Effector memory CD8-positive, alpha-beta T cell (primary cell): ENCODE measurements at regions not wholly inside any gene's neighbourhood (a gene's known extent, or its start where the extent isn't known, plus 50 kb on each side); places are given as distances from the start of the nearest gene placed in this dataset.

Experiments used
- ATAC-seq: fragments of 150-1000 bp; cut with Tn5 transposase; replicated peaks from 2 replicates; pipeline ENCODE4 v1.10.0; 2021; ENCODE audit warnings: mild to moderate bottlenecking, moderate library complexity
- DNase-seq, 3 experiments: peaks; one replicate each; pipeline ENCODE4 v3.0.0; 2021
- H3K27ac Mint-ChIP-seq, 2 donors: one replicate each; pipeline ENCODE4 v1.8.0; 2022; ENCODE audit warnings: mild to moderate bottlenecking in 2 of 2, mixed read lengths in 2 of 2, moderate library complexity in 2 of 2
- H3K27me3 Mint-ChIP-seq, 2 donors: one replicate each; pipeline ENCODE4 v1.8.0; 2022; ENCODE audit warnings: mixed read lengths in 2 of 2
- H3K36me3 Mint-ChIP-seq: one replicate; pipeline ENCODE4 v1.8.0; 2022; ENCODE audit warnings: mild to moderate bottlenecking, moderate library complexity, mixed read lengths; ENCODE audit not compliant: insufficient read depth
- H3K4me1 Mint-ChIP-seq, 2 donors: one replicate each; pipeline ENCODE4 v1.8.0; 2022; ENCODE audit warnings: low read depth in 2 of 2, mixed read lengths in 2 of 2
- H3K4me3 Mint-ChIP-seq, 2 donors: one replicate each; pipeline ENCODE4 v1.8.0; 2022; ENCODE audit warnings: mild to moderate bottlenecking in 2 of 2, mixed read lengths in 2 of 2, moderate library complexity in 2 of 2
- H3K9me3 Mint-ChIP-seq, 2 donors: one replicate each; pipeline ENCODE4 v1.8.0; 2022; ENCODE audit warnings: mixed read lengths in 2 of 2

- H3K9me3 Mint-ChIP-seq = no peaks in the 10 kb centered on the region
- peaks cover 34 to 35% of the 10 kb centered on the region in 2 donors for H3K27me3 Mint-ChIP-seq
- H3K4me3 Mint-ChIP-seq = no peak overlapping the region
- H3K4me1 Mint-ChIP-seq = no peaks in the 10 kb centered on the region
- no peak overlapping the region for H3K27ac Mint-ChIP-seq
- DNase-seq = no peak
- ATAC-seq = no peak
- H3K36me3 Mint-ChIP-seq = no peaks in the 10 kb centered on the region
Observed at GRCh38 chr16:79816081-79816497, 215.6 kb upstream of the MAF start.

DNA sequence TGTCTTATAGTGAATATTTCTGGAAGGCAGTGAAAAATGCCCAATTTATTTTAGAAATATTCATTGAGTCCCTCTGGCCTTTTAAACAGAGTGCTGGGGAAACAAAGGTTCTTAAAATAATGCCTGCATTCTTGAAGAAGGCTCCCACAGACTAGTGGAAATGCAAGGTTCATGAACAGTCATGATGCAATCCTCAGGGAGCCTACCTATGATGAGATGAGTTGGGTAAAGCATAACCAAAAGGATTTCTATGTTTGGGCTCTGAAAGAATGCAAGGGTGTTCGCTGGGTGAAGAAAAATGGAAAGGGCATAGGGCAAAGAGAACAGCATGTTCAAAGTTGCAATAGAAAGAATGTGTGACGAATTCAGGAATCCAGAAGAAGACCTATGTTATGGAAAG, 214.5 kb upstream of the MAF start:
- DNase-seq (no peak), ATAC-seq (no peak)
- Mint-ChIP-seq H3K36me3 (no peaks in the 10 kb centered on the region), H3K27ac (no peak overlapping the region), H3K4me1 (no peaks in the 10 kb centered on the region), H3K27me3 (peaks cover 30 to 40% of the 10 kb centered on the region in 2 donors), H3K9me3 (no peaks in the 10 kb centered on the region), H3K4me3 (no peak overlapping the region)

DNA sequence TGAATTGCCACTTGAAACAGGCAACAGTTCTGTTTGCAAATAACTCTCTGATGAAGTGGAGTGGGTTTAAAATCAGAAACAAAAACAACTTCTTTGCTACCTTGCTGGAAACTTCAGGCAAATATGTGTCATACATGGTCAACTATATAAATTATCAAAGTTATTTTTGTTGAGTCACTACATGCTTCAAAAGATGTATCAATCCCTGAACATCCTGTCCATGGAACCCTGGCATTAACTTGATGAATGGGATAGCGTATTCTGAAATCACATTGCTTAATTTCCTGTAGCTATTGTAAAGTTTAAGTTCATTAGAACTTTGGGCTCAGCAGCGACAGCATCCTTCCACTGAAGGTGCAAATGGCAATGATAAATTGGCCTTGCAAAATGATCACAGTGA, 213.6 kb upstream of the MAF start:
- Mint-ChIP-seq H3K9me3 (no peaks in the 10 kb centered on the region), H3K4me1 (no peaks in the 10 kb centered on the region), H3K36me3 (no peaks in the 10 kb centered on the region), H3K27ac (no peak overlapping the region), H3K4me3 (no peak overlapping the region), H3K27me3 (peaks cover 32 to 42% of the 10 kb centered on the region in 2 donors)
- DNase-seq (no peak), ATAC-seq (no peak)

- no peaks in the 10 kb centered on the region for H3K4me1 Mint-ChIP-seq
- H3K36me3 Mint-ChIP-seq = no peaks in the 10 kb centered on the region
- DNase-seq (no peak), ATAC-seq (no peak)
- H3K27me3 Mint-ChIP-seq = peaks cover 56 to 57% of the 10 kb centered on the region in 2 donors
- H3K9me3 Mint-ChIP-seq = no peaks in the 10 kb centered on the region
- H3K4me3 Mint-ChIP-seq = no peak overlapping the region
- H3K27ac Mint-ChIP-seq = no peak overlapping the region
Observed at GRCh38 chr16:79811541-79811940, 211.0 kb upstream of the MAF start.

DNA sequence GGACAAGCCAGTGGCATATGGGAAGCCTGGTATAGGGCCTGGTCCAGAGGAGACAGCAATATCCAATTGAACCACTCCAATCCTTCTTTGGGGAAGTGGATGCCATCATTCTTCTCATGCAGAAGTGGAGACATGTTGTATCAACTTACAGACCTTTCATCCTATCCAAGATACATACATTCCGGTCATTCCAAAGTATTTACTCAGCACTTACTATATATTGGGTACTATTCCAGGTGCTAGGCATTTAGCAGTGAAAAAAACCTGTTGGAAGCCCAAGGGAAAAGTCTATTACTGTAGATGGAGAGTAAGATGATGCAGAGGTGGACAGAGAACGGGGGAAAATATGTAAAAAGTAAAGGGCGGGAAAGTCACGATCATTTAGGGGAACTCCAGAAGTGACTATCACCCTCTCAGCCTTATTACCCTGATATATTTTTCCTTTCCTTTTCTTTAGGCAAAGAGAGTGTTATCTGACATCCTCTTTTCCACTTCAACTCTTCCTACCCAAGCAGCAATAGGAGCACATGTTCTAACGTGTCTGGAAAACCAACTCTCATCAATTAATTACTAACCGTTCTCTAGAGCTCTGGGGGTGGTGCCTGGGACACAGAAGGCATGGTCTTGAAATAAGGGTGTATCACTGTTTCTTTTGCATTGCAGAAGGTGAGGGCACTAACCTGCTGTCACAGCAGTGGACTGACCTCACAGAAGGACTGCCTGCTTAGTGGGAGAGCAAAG, 210.1 kb upstream of the MAF start:
- Mint-ChIP-seq H3K4me3 (no peak overlapping the region), H3K9me3 (no peaks in the 10 kb centered on the region), H3K4me1 (no peaks in the 10 kb centered on the region), H3K27me3 (peaks cover 59 to 62% of the 10 kb centered on the region in 2 donors), H3K27ac (no peak overlapping the region), H3K36me3 (no peaks in the 10 kb centered on the region)
- DNase-seq = no peak
- no peak for ATAC-seq

DNA sequence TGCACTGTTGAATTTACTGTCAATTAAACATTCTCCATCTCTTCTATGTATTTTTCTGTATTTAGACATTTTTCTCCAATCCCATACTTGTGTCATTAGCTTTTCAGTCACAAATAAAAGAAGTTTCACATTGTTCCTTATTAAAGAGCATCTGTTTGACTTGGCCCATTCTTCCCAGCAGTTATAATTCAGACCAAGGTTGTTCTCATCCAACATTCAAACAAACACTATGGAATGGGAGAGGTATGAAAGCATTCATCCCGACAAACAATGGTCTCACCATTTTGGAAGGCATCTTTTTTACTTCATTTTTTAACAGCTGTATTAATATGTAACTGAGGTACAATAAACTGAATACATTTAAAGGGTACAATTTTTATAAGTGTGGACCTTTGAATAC, 208.8 kb upstream of the MAF start:
- DNase-seq = no peak
- no peaks in the 10 kb centered on the region for H3K9me3 Mint-ChIP-seq
- H3K4me3 Mint-ChIP-seq = no peak overlapping the region
- no peak overlapping the region for H3K27ac Mint-ChIP-seq
- peaks cover 58 to 62% of the 10 kb centered on the region in 2 donors for H3K27me3 Mint-ChIP-seq
- no peak for ATAC-seq
- no peaks in the 10 kb centered on the region for H3K36me3 Mint-ChIP-seq
- no peaks in the 10 kb centered on the region for H3K4me1 Mint-ChIP-seq

- Mint-ChIP-seq H3K27me3 (peaks cover 65 to 67% of the 10 kb centered on the region in 2 donors), H3K4me1 (no peaks in the 10 kb centered on the region), H3K36me3 (no peaks in the 10 kb centered on the region), H3K27ac (no peak overlapping the region), H3K4me3 (no peak overlapping the region), H3K9me3 (no peaks in the 10 kb centered on the region)
- ATAC-seq (no peak), DNase-seq (no peak)
Observed at GRCh38 chr16:79808731-79809130, 208.2 kb upstream of the MAF start.

- Mint-ChIP-seq H3K9me3 (peaks cover 0 to 3% of the 10 kb centered on the region in 2 donors), H3K27ac (no peak overlapping the region), H3K36me3 (no peaks in the 10 kb centered on the region), H3K27me3 (peaks cover 61 to 65% of the 10 kb centered on the region in 2 donors), H3K4me3 (no peak overlapping the region), H3K4me1 (no peaks in the 10 kb centered on the region)
- ATAC-seq = no peak
- DNase-seq = no peak
Observed at GRCh38 chr16:79806757-79807156, 206.2 kb upstream of the MAF start.

- DNase-seq (no peak), ATAC-seq (no peak)
- Mint-ChIP-seq H3K36me3 (no peaks in the 10 kb centered on the region), H3K9me3 (peaks cover 0 to 3% of the 10 kb centered on the region in 2 donors), H3K27me3 (peaks cover 68 to 76% of the 10 kb centered on the region in 2 donors), H3K4me1 (no peaks in the 10 kb centered on the region), H3K27ac (no peak overlapping the region), H3K4me3 (no peak overlapping the region)
Observed at GRCh38 chr16:79805621-79806020, 205.1 kb upstream of the MAF start.

DNA sequence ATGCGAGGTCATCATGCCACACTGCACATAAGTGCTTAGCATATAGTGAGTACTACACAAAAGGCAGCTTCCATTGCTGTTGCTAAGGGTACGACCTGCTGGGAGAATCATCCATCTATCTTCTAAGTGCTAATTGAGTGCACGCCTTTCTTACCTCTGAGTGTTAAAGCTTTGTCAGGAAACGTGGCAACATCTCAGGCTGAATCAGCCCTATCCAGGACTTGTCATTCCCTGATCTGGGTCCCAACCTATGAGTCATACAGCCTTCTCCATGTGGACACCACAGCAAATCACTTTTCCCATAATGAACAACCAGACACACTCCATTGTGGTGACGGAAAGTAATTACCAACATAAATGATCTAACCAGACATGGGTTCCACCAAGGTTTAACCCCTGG, 201.1 kb upstream of the MAF start:
- no peaks in the 10 kb centered on the region for H3K36me3 Mint-ChIP-seq
- H3K27ac Mint-ChIP-seq = no peak overlapping the region
- H3K9me3 Mint-ChIP-seq = peaks cover 0 to 3% of the 10 kb centered on the region in 2 donors
- peaks cover 43 to 50% of the 10 kb centered on the region in 2 donors for H3K27me3 Mint-ChIP-seq
- ATAC-seq = no peak
- H3K4me3 Mint-ChIP-seq = no peak overlapping the region
- DNase-seq = no peak
- no peaks in the 10 kb centered on the region for H3K4me1 Mint-ChIP-seq

DNA sequence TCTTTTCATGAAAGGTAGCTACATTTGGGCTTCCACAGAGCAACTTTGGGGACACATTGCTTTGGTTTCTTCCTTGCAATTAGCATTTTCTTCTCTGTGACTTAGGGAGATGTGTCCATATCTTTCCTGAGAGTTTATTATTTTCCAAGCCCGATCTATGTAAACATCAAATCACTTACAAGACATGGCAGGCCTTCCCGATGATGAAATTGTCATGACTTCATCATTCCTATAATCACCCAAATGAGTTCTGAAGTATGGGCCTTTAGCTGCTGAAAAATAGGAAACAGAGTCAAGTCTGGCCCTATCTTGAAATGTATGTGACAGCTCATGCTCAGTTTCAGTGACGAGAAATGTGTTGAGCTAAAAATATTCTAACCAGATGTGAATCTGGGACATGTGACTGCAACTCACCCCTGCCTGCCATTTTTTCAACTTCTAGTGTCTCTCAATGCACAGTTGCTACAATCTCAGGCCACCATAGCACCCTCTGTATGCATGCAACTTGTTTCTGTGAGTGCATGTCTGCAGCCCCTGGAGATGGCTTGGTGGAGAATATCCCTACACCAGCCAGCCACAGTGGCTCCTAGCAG, 199.6 kb upstream of the MAF start:
- H3K27me3 Mint-ChIP-seq = peaks cover 39 to 49% of the 10 kb centered on the region in 2 donors
- H3K9me3 Mint-ChIP-seq = peaks cover 0 to 3% of the 10 kb centered on the region in 2 donors
- no peaks in the 10 kb centered on the region for H3K4me1 Mint-ChIP-seq
- H3K36me3 Mint-ChIP-seq = peaks cover 4% of the 10 kb centered on the region
- DNase-seq (no peak), ATAC-seq (no peak)
- no peak overlapping the region for H3K27ac Mint-ChIP-seq
- no peak overlapping the region for H3K4me3 Mint-ChIP-seq

GRCh38 chr16:79798416-79799053, 198.0 kb upstream of the MAF start:
- no peak overlapping the region for H3K4me3 Mint-ChIP-seq
- peaks cover 0 to 3% of the 10 kb centered on the region in 2 donors for H3K9me3 Mint-ChIP-seq
- DNase-seq (no peak), ATAC-seq (no peak)
- H3K27ac Mint-ChIP-seq = no peak overlapping the region
- H3K4me1 Mint-ChIP-seq = no peaks in the 10 kb centered on the region
- H3K27me3 Mint-ChIP-seq = peaks cover 35 to 42% of the 10 kb centered on the region in 2 donors
- peaks cover 4% of the 10 kb centered on the region for H3K36me3 Mint-ChIP-seq

- H3K27ac Mint-ChIP-seq = no peak overlapping the region
Observed at GRCh38 chr16:79797486-79797885, 196.9 kb upstream of the MAF start.

GRCh38 chr16:79795556-79795955, 195.0 kb upstream of the MAF start:
- H3K36me3 Mint-ChIP-seq = peaks cover 4% of the 10 kb centered on the region
- H3K4me3 Mint-ChIP-seq = no peak overlapping the region

More at GRCh38 chr16:79797486-79797885, 196.9 kb upstream of the MAF start:
- ATAC-seq (no peak), DNase-seq (no peak)
- peaks cover 4% of the 10 kb centered on the region for H3K36me3 Mint-ChIP-seq
- H3K27me3 Mint-ChIP-seq = peaks cover 33 to 41% of the 10 kb centered on the region in 2 donors
- peaks cover 0 to 3% of the 10 kb centered on the region in 2 donors for H3K9me3 Mint-ChIP-seq
- no peak overlapping the region for H3K4me3 Mint-ChIP-seq
- no peaks in the 10 kb centered on the region for H3K4me1 Mint-ChIP-seq

More at GRCh38 chr16:79795556-79795955, 195.0 kb upstream of the MAF start:
- Mint-ChIP-seq H3K27ac (no peak overlapping the region), H3K27me3 (peaks cover 23 to 30% of the 10 kb centered on the region in 2 donors), H3K9me3 (no peaks in the 10 kb centered on the region), H3K4me1 (no peaks in the 10 kb centered on the region)
- ATAC-seq (no peak), DNase-seq (no peak)
